GM12891 (cell line): ENCODE measurements at regions not wholly inside any gene's neighbourhood (a gene's known extent, or its start where the extent isn't known, plus 50 kb on each side); places are given as distances from the start of the nearest gene placed in this dataset.
"Not testable (repeated sequence)": the region's sequence is repeated elsewhere in the genome, so short reads cannot be mapped to it uniquely, and the experiment has no call there.

Experiments used
- DNase-seq: peaks from one replicate; pipeline ENCODE4 v3.0.0; 2011; ENCODE audit warnings: low spot score; ENCODE audit not compliant: insufficient read length
- FAIRE-seq: peaks from 2 replicates; lab custom pipeline; 2011; peaks lifted over from hg19 to GRCh38; lab: Jason Lieb, UNC
- PAX5 ChIP-seq: IDR thresholded peaks from 2 replicates; pipeline ENCODE4 v1.6.1; 2011; ENCODE audit warnings: low read length, moderate library complexity, mild to moderate bottlenecking; ENCODE audit not compliant: insufficient read depth, severe bottlenecking
- POLR2A ChIP-seq: IDR thresholded peaks from 2 replicates; pipeline ENCODE4 v1.6.1; 2011; ENCODE audit warnings: low read depth, low read length, control low read depth
- POLR2AphosphoS5 ChIP-seq: IDR thresholded peaks from 2 replicates; pipeline ENCODE4 v1.6.1; 2011; ENCODE audit warnings: low read depth, low read length, control low read depth
- POU2F2 ChIP-seq: IDR thresholded peaks from 2 replicates; pipeline ENCODE4 v1.6.1; 2011; ENCODE audit warnings: low read depth, mild to moderate bottlenecking, control low read depth, low read length, moderate library complexity
- SPI1 ChIP-seq: IDR thresholded peaks from 2 replicates; pipeline ENCODE4 v1.6.1; 2011; ENCODE audit warnings: low read depth, low read length, control low read depth
- TAF1 ChIP-seq: IDR thresholded peaks from 2 replicates; pipeline ENCODE4 v1.6.1; 2011; ENCODE audit warnings: low read depth, low read length, control low read depth

- FAIRE-seq = no peak
- TF ChIP-seq POLR2AphosphoS5 (no peak), POLR2A (no peak), PAX5 (no peak), SPI1 (no peak), TAF1 (no peak), POU2F2 (no peak)
- no peak for DNase-seq
Measured at GRCh38 chr11:69212798-69213110, 57.0 kb downstream of the SMIM38 start.

DNA sequence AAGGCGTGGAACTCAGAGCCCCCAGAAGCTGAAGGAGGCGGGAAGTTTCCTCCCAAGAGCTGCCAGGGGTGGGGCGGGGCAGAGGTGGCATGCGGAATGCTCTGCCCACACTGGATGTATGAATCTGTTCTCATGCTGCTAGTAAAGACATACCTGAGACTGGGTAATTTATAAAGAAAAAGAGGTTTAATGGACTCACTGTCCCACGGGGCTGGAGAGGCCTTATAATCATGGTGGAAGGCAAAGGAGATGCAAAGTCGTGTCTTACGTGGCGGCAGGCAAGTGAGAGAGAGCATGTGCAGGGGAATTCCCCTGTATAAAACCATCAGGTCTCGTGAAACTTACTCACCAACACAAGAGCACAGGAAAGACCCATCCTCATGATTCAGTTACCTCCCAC is 57.6 kb downstream of the SMIM38 start:
- TF ChIP-seq TAF1 = no peak
- no peak for TF ChIP-seq SPI1
- no peak for TF ChIP-seq POLR2A
- TF ChIP-seq POU2F2 = no peak
- no peak for TF ChIP-seq PAX5
- no peak for TF ChIP-seq POLR2AphosphoS5
- DNase-seq (no peak), FAIRE-seq (no peak)

- FAIRE-seq = no peak
- no peak for DNase-seq
- TF ChIP-seq POLR2A (no peak), PAX5 (no peak), SPI1 (no peak), POLR2AphosphoS5 (no peak), TAF1 (no peak), POU2F2 (no peak)
Measured at GRCh38 chr11:69213964-69214363, 58.2 kb downstream of the SMIM38 start.

- TF ChIP-seq TAF1 (no peak), PAX5 (no peak), POLR2AphosphoS5 (no peak), POLR2A (no peak), SPI1 (no peak), POU2F2 (no peak)
- FAIRE-seq (no peak), DNase-seq (no peak)
Measured at GRCh38 chr11:69215216-69215615, 59.5 kb downstream of the SMIM38 start.

DNA sequence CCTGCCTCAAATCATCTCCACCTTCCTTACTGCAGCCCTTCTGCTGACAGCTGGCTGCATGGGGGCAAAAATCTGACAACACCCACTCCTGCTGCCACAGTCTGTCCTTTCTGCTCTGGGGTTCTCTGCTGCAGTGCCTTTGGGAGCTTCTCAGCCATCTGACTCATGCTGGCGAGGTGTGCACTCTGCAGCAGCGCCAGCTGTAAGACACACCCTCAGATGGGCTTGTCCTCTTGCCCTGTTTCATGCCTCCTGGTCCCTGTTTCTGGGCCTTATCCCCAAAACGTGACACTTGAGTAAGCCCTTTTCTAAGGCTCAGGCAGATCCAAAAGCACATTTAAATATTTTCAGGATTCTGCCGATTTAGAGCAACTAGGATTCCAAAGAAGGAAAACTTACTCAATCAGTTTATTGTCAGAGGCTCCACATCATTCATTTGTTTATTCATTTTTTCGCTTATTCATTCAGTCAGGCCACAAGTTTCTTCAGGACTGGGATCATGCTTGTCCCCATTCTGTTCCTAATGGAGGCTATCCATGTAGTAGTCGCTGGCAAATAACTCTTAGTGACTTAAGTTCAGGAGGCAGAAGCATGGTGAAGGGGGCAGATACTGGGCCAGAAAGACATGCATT is 60.2 kb downstream of the SMIM38 start:
- DNase-seq (no peak), FAIRE-seq (no peak)
- TF ChIP-seq PAX5 = no peak
- no peak for TF ChIP-seq POLR2AphosphoS5
- no peak for TF ChIP-seq TAF1
- TF ChIP-seq POLR2A = no peak
- no peak for TF ChIP-seq POU2F2
- TF ChIP-seq SPI1 = no peak

GRCh38 chr11:69216647-69217051 is 60.9 kb downstream of the SMIM38 start:
- TF ChIP-seq POLR2A (no peak), TAF1 (no peak), SPI1 (no peak), PAX5 (no peak), POU2F2 (no peak)
- DNase-seq (no peak), FAIRE-seq (no peak)

DNA sequence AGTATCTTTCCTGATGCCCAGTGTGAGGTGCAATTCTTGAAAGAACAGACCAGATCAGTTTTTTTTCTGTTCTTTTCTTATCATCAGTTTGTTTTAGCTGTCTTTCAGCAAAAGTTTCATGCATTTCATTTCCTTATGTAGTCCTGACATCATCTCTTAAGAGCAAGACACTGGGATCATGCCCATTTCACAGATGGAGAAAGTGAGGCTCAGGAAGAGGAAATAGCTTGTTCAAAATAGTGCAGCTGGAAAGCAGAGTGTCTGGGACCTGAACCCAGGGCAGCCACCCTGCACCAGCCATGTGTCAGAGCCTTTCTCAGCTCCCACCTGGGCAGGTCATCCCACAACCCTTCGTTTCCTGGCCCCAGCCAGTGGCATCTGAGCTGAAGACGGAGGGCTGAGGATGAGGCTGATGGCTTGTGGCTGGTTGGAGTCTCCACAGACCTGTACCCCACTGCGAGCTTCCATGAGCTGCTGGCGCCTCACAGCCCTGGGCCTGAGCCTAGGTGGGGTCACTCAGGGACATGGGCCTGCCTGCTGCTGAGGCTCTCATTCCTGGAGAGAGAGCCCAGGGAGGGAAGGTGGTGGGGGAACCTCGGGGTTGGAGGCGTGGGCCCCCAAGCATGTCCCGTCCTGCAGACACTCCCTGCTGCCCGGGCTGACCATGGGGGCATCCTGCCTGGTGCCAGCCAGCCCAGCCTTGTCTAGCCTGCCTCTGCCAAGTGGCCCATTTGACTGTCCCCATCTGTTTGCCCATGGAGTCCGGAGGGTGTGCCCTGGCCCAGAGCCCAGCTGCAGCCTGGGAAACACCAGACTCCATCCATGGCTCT is 61.8 kb downstream of the SMIM38 start:
- TF ChIP-seq POLR2A = no peak
- TF ChIP-seq POU2F2 = no peak
- TF ChIP-seq SPI1 = no peak
- TF ChIP-seq PAX5 = no peak
- no peak for FAIRE-seq
- DNase-seq = no peak

GRCh38 chr11:69218271-69218682 is 62.5 kb downstream of the SMIM38 start:
- DNase-seq (no peak), FAIRE-seq (no peak)
- TF ChIP-seq POU2F2 = no peak
- no peak for TF ChIP-seq PAX5

- no peak for FAIRE-seq
- no peak for DNase-seq
- TF ChIP-seq POLR2A (no peak), SPI1 (no peak), TAF1 (no peak), PAX5 (no peak)
Measured at GRCh38 chr11:69218946-69219720, 63.4 kb downstream of the SMIM38 start.

- TF ChIP-seq POLR2A (no peak), PAX5 (no peak), SPI1 (no peak), POLR2AphosphoS5 (no peak), TAF1 (no peak), POU2F2 (no peak)
- FAIRE-seq (no peak), DNase-seq (no peak)
Measured at GRCh38 chr11:69219991-69220390, 64.3 kb downstream of the SMIM38 start.

- no peak for FAIRE-seq
- no peak for TF ChIP-seq POU2F2
- no peak for TF ChIP-seq SPI1
- no peak for TF ChIP-seq TAF1
- TF ChIP-seq POLR2A = no peak
- no peak for TF ChIP-seq POLR2AphosphoS5
- TF ChIP-seq PAX5 = no peak
- DNase-seq = no peak
Measured at GRCh38 chr11:69220561-69221051, 64.9 kb downstream of the SMIM38 start.

DNA sequence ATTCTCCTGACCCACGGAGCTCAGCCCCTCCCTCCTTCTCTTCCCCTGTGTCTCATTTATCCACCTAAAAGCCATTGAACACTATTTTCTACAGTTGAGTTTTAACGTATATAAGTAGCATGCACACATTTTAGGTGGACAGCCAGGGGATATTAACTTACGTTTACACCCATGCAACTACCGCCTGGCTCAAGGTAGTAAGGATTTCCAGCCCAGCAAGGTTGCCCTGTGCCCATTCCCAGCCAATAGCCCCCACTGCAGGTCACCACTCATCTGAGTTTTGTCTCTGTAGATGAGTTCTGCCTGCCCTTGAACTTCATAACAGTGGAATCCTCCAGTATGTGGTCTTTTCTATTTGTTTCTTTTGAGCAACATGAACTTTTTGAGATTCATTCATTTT is 65.4 kb downstream of the SMIM38 start:
- TF ChIP-seq POLR2AphosphoS5 (no peak), POU2F2 (no peak), POLR2A (no peak)
- DNase-seq (no peak), FAIRE-seq (no peak)

DNA sequence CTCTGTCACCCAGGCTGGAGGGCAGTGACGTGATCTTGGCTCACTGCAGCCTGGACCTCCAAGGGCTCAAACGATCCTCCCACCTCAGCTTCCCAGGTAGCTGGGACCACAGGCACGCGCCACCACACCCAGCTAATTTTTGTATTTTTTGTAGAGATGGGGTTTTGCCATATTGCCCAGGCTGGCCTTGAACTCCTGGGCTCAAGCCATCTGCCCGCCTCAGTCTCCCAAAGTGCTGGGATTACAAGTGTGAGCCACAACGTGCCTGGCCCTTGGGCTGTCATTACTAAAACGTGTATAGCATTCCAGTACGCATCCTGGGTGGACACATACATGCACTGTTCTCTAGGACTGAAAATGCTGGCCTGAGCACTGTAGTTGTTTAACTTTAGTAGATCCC is 65.9 kb downstream of the SMIM38 start:
- not testable (repeated sequence) for FAIRE-seq, DNase-seq
